ENCODE measurements at regions not wholly inside any gene's neighbourhood (a gene's known extent, or its start where the extent isn't known, plus 50 kb on each side); places are given as distances from the start of the nearest gene placed in this dataset.

DNA sequence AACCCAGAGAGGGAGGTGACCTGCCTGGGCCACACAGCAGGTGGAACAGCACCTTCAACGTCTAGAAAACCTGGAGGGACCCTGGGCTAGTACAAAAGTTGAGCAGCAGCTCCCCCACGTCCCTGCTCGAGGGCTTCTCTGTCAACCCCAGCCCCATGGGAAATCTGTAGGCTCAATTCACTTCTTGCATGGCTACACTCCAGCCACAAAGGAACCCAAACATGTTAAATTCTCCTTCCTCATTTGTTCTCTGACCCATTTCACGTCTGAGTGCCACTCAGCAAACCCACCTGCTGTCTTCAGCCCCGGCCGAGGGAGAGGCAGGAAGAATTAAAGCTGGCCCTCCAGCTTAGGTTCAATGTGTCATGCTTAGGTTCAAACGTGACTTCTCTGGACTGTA, 418.5 kb downstream of the MIAT start:
- no peak for TF ChIP-seq CTCF (optimal IDR thresholded peaks at IDR 0.05 in 1 of 3, IDR thresholded peaks at IDR 0.05 in 1 of 3, conservative IDR thresholded peaks at IDR 0.05 in 1 of 3; ENCODE audit: extremely low read depth in 1 of 3, insufficient read depth in 2 of 3, low read length in 3 of 3)
- no peak for TF ChIP-seq EZH2 (IDR thresholded peaks at IDR 0.05; ENCODE audit: low read length)

Measured in keratinocyte (primary cell).